Tibial artery (tissue), 4 donors: ENCODE measurements at regions not wholly inside any gene's neighbourhood (a gene's known extent, or its start where the extent isn't known, plus 50 kb on each side); places are given as distances from the start of the nearest gene placed in this dataset.

Experiments used
- DNase-seq, 2 donors: peaks; one replicate each; pipeline ENCODE4 v3.0.0-alpha.2; 2019
- H3K27ac ChIP-seq, 2 donors: fragments of 200-600 bp; sonication (generic) in 1 of 2; 1 replicate in 1 of 2; 2 replicates in 1 of 2; pipeline ENCODE4 v1.5.1; 2018 to 2019; ENCODE audit warnings: mild to moderate bottlenecking in 1 of 2
- H3K27me3 ChIP-seq, 2 donors: fragments of 200-600 bp; sonication (generic) in 1 of 2; one replicate each; pipeline versions ENCODE4 v1.5.1 to v1.6.0; 2016 to 2019
- H3K36me3 ChIP-seq, 3 donors: fragments of 200-600 bp; sonication (generic) in 2 of 3; one replicate each; pipeline ENCODE4 v1.5.1; 2016 to 2019; ENCODE audit warnings: mild to moderate bottlenecking in 2 of 3
- H3K4me1 ChIP-seq, 4 donors: fragments of 200-600 bp; sonication (generic) in 2 of 4; 1 replicate in 3 of 4; 2 replicates in 1 of 4; pipeline ENCODE4 v1.5.1; 2016 to 2019
- H3K4me3 ChIP-seq, 2 donors: fragments of 200-600 bp; sonication (generic) in 1 of 2; 1 replicate in 1 of 2; 2 replicates in 1 of 2; pipeline ENCODE4 v1.5.1; 2018 to 2019; ENCODE audit warnings: mild to moderate bottlenecking in 2 of 2
- H3K9me3 ChIP-seq, 3 donors: fragments of 200-600 bp; sonication (generic) in 1 of 3; one replicate each; pipeline ENCODE4 v1.5.1; 2016 to 2019
- CTCF ChIP-seq, 2 experiments: fragments of 200-600 bp in 1 of 2; fragments of 450-650 bp in 1 of 2; IDR thresholded peaks; one replicate each; pipeline ENCODE4 v1.5.1; 2017 to 2019; ENCODE audit warnings: antibody characterized with exemption in 2 of 2, mild to moderate bottlenecking in 1 of 2, moderate library complexity in 1 of 2
- intact Hi-C: fragments of 100-400 bp; cut with DNase I; formaldehyde crosslinking; loops from one replicate; pipeline ENCODE4 v1.15.0; 2023; ENCODE audit warnings: low total_unique reads

GRCh38 chr7:7077945-7078344, 104.4 kb upstream of the C1GALT1 start:
- no peaks in the 10 kb centered on the region for H3K4me1 ChIP-seq
- H3K36me3 ChIP-seq: no peaks in the 10 kb centered on the region
- intact Hi-C loops: no loop called here
- no peaks in the 10 kb centered on the region for H3K27me3 ChIP-seq
- H3K27ac ChIP-seq: no peak overlapping the region
- no peak for TF ChIP-seq CTCF (IDR thresholded peaks at IDR 0.05)
- DNase-seq: no peak
- H3K4me3 ChIP-seq: no peak overlapping the region
- H3K9me3 ChIP-seq: no peaks in the 10 kb centered on the region

GRCh38 chr7:7080802-7081201, 101.5 kb upstream of the C1GALT1 start:
- no peak for TF ChIP-seq CTCF (IDR thresholded peaks at IDR 0.05)
- Histone ChIP-seq H3K4me3 (no peak overlapping the region), H3K27me3 (no peaks in the 10 kb centered on the region), H3K9me3 (no peaks in the 10 kb centered on the region), H3K4me1 (no peaks in the 10 kb centered on the region), H3K36me3 (no peaks in the 10 kb centered on the region), H3K27ac (no peak overlapping the region)
- no peak for DNase-seq
- intact Hi-C loops: no loop called here

- Histone ChIP-seq H3K9me3 (peaks cover 0 to 9% (median 0%) of the 10 kb centered on the region in 3 donors), H3K4me1 (no peaks in the 10 kb centered on the region), H3K36me3 (no peaks in the 10 kb centered on the region), H3K27me3 (no peaks in the 10 kb centered on the region), H3K27ac (no peak overlapping the region), H3K4me3 (no peak overlapping the region)
- no peak for DNase-seq
- no peak for TF ChIP-seq CTCF (IDR thresholded peaks at IDR 0.05)
- intact Hi-C loops: no loop called here
These were observed 91.9 kb upstream of the C1GALT1 start for GRCh38 chr7:7090460-7090859.

- TF ChIP-seq CTCF (IDR thresholded peaks at IDR 0.05): no peak
- H3K4me1 ChIP-seq: peaks cover 0 to 13% (median 12%) of the 10 kb centered on the region in 4 donors
- no peaks in the 10 kb centered on the region for H3K9me3 ChIP-seq
- DNase-seq: no peak
- intact Hi-C loops: no loop called here
- H3K27ac ChIP-seq: no peak overlapping the region
- H3K27me3 ChIP-seq: no peaks in the 10 kb centered on the region
- no peak overlapping the region for H3K4me3 ChIP-seq
- no peaks in the 10 kb centered on the region for H3K36me3 ChIP-seq
These were observed 84.0 kb upstream of the C1GALT1 start for GRCh38 chr7:7098280-7098818.

- peaks cover 0 to 13% (median 12%) of the 10 kb centered on the region in 4 donors for H3K4me1 ChIP-seq
- H3K27ac ChIP-seq: peak overlapping the region in 1 of 2 donors; percentile 9
- no peaks in the 10 kb centered on the region for H3K36me3 ChIP-seq
- DNase-seq: peak; percentile 73 to 85
- H3K27me3 ChIP-seq: no peaks in the 10 kb centered on the region
- intact Hi-C loops: loop anchor here (5.0 kb wide), 1 partner anchor 438 kb away; the partner anchor contains the start of gene COL28A1
- TF ChIP-seq CTCF (IDR thresholded peaks at IDR 0.05): no peak
- H3K9me3 ChIP-seq: no peaks in the 10 kb centered on the region
- H3K4me3 ChIP-seq: no peak overlapping the region
These were observed 82.7 kb upstream of the C1GALT1 start for GRCh38 chr7:7099584-7100014.
